ENCODE measurements at regions not wholly inside any gene's neighbourhood (a gene's known extent, or its start where the extent isn't known, plus 50 kb on each side); places are given as distances from the start of the nearest gene placed in this dataset.

- peak; percentile 63; the same call in 1 of the 2 replicates for TF ChIP-seq ZNF592 (IDR thresholded peaks at IDR 0.05)
- no peak for TF ChIP-seq MTA3 (IDR thresholded peaks at IDR 0.05; ENCODE audit: borderline replicate concordance)
- no peak for TF ChIP-seq PATZ1 (CRISPR knock-in tag; IDR thresholded peaks at IDR 0.05; ENCODE audit: borderline replicate concordance)
- no peak for TF ChIP-seq ZKSCAN1 (IDR thresholded peaks at IDR 0.05; ENCODE audit: low read depth, low read length)
Observed at GRCh38 chr6:134398453-134398852, 80.5 kb upstream of the SGK1 start.
